Right lobe of liver (tissue), 6 donors: ENCODE measurements at regions not wholly inside any gene's neighbourhood (a gene's known extent, or its start where the extent isn't known, plus 50 kb on each side); places are given as distances from the start of the nearest gene placed in this dataset.

ENCODE experiments used
- ATAC-seq, 4 donors: fragments of 200-7000 bp; cut with Tn5 transposase; one replicate each; pipeline ENCODE4 v1.9.1; 2020; ENCODE audit warnings: mild to moderate bottlenecking in 4 of 4, moderate library complexity in 4 of 4
- DNase-seq, 3 donors: peaks; one replicate each; pipeline ENCODE4 v3.0.0-alpha.2; 2020
- H3K27ac ChIP-seq, 3 donors: fragments of 200-600 bp; one replicate each; pipeline ENCODE4 v1.8.0; 2022
- H3K27me3 ChIP-seq, 2 donors: fragments of 200-600 bp; one replicate each; pipeline ENCODE4 v1.8.0; 2022
- H3K36me3 ChIP-seq, 4 donors: fragments of 200-600 bp; sonication (generic) in 1 of 4; one replicate each; pipeline versions ENCODE4 v1.5.1 to v1.8.0; 2017 to 2022; ENCODE audit warnings: control low read depth in 1 of 4
- H3K4me1 ChIP-seq, 4 donors: fragments of 200-600 bp; sonication (generic) in 1 of 4; one replicate each; pipeline versions ENCODE4 v1.5.1 to v1.8.0; 2017 to 2022; ENCODE audit warnings: control low read depth in 1 of 4
- H3K4me3 ChIP-seq, 3 donors: fragments of 200-600 bp; one replicate each; pipeline ENCODE4 v1.8.0; 2022
- H3K9me3 ChIP-seq, 4 donors: fragments of 200-600 bp; sonication (generic) in 1 of 4; one replicate each; pipeline versions ENCODE4 v1.5.1 to v1.8.0; 2017 to 2022; ENCODE audit warnings: control low read depth in 1 of 4
- CTCF ChIP-seq, 4 donors: fragments of 200-600 bp in 3 of 4; fragments of 450-650 bp in 1 of 4; IDR thresholded peaks; one replicate each; pipeline versions ENCODE4 v1.5.1 to v1.8.0; 2016 to 2022; ENCODE audit warnings: antibody characterized with exemption in 4 of 4, mild to moderate bottlenecking in 2 of 4
- POLR2A ChIP-seq: fragments of 450-650 bp; IDR thresholded peaks from one replicate; pipeline ENCODE4 v1.6.1; 2017; ENCODE audit warnings: antibody characterized with exemption, mild to moderate bottlenecking
- WGBS: methylation state at CpG from one replicate; pipeline ENCODE4 v1.1.6; 2018; ENCODE audit warnings: low coverage, low lambda C conversion rate; ENCODE audit not compliant: insufficient coverage; ENCODE audit errors: missing lambda C conversion rate; 5-methylcytosine and 5-hydroxymethylcytosine counted together
- intact Hi-C, 2 donors: fragments of 100-400 bp; cut with DNase I; formaldehyde crosslinking; loops; one replicate each; pipeline versions ENCODE4 v1.11.2 to v1.14.1; 2022
- donor health status: DM: no; HTN: yes; CAD: no.
- donor health status: DM: no; HTN: no; CAD: no.
- donor health status: DM: no; HTN: no; CAD: no.
- donor health status: DM: no; HTN: yes; CAD: no.
- donor health status: DM: no; HTN: yes; CAD: no.

GRCh38 chr17:12457493-12457892, 208.2 kb upstream of the MYOCD start:
- Histone ChIP-seq H3K4me1 (no peaks in the 10 kb centered on the region), H3K4me3 (no peak overlapping the region), H3K27ac (no peak overlapping the region), H3K36me3 (no peaks in the 10 kb centered on the region), H3K27me3 (no peaks in the 10 kb centered on the region), H3K9me3 (no peaks in the 10 kb centered on the region)
- TF ChIP-seq POLR2A (no peak), CTCF (IDR thresholded peaks at IDR 0.05) (no peak)
- whole genome bisulfite sequencing = 47% methylated on average over 1 of the region's 1 CpG
- intact Hi-C loops = no loop called here
- DNase-seq (no peak), ATAC-seq (no peak)

- Histone ChIP-seq H3K4me3 (no peak overlapping the region), H3K27me3 (no peaks in the 10 kb centered on the region), H3K27ac (no peak overlapping the region), H3K36me3 (no peaks in the 10 kb centered on the region), H3K9me3 (no peaks in the 10 kb centered on the region), H3K4me1 (no peaks in the 10 kb centered on the region)
- ATAC-seq = no peak
- no peak for TF ChIP-seq CTCF (IDR thresholded peaks at IDR 0.05)
- TF ChIP-seq POLR2A = no peak
- intact Hi-C loops = no loop called here
- DNase-seq = no peak
Measured at GRCh38 chr17:12459736-12460135, 206.0 kb upstream of the MYOCD start.

- no peak for ATAC-seq
- 22% methylated on average over 2 of the region's 2 CpGs for WGBS
Measured at GRCh38 chr17:12463102-12463501, 202.6 kb upstream of the MYOCD start.

GRCh38 chr17:12472252-12473173, 193.2 kb upstream of the MYOCD start:
- no peak for ATAC-seq
- Histone ChIP-seq H3K36me3 (no peaks in the 10 kb centered on the region), H3K4me1 (no peaks in the 10 kb centered on the region), H3K4me3 (no peak overlapping the region), H3K27me3 (no peaks in the 10 kb centered on the region), H3K27ac (no peak overlapping the region), H3K9me3 (no peaks in the 10 kb centered on the region)
- 64% methylated on average over 5 of the region's 7 CpGs for WGBS
- DNase-seq = no peak
- intact Hi-C loops = no loop called here
- TF ChIP-seq CTCF (IDR thresholded peaks at IDR 0.05) = no peak
- TF ChIP-seq POLR2A = no peak

More at GRCh38 chr17:12463102-12463501, 202.6 kb upstream of the MYOCD start:
- intact Hi-C loops = no loop called here
- Histone ChIP-seq H3K27me3 (no peaks in the 10 kb centered on the region), H3K27ac (no peak overlapping the region), H3K36me3 (no peaks in the 10 kb centered on the region), H3K4me3 (no peak overlapping the region), H3K9me3 (no peaks in the 10 kb centered on the region), H3K4me1 (no peaks in the 10 kb centered on the region)
- no peak for DNase-seq
- no peak for TF ChIP-seq POLR2A
- no peak for TF ChIP-seq CTCF (IDR thresholded peaks at IDR 0.05)
